ENCODE measurements at regions not wholly inside any gene's neighbourhood (a gene's known extent, or its start where the extent isn't known, plus 50 kb on each side); places are given as distances from the start of the nearest gene placed in this dataset.

- Histone ChIP-seq H3K27ac (ENCODE audit: extremely low read depth, low read depth, low read length) (no peak overlapping the region), H3K36me3 (ENCODE audit: control insufficient read depth in 2 of 2, insufficient read depth in 1 of 2, low read length in 2 of 2) (no peaks in the 10 kb centered on the region), H3K4me1 (ENCODE audit: control insufficient read depth, insufficient read depth, low read length) (no peaks in the 10 kb centered on the region), H3K9me3 (ENCODE audit: control insufficient read depth, insufficient read depth, low read depth, low read length) (no peaks in the 10 kb centered on the region), H3K4me3 (ENCODE audit: low read depth, low read length) (no peak overlapping the region)
- ChIA-PET POLR2A (no interaction called here), CTCF (no interaction called here)
- TF ChIP-seq ZNF777 (tag by site-specific recombination; IDR thresholded peaks at IDR 0.05; ENCODE audit: borderline replicate concordance) (no peak), ZNF23 (tag by site-specific recombination; IDR thresholded peaks at IDR 0.05; ENCODE audit: borderline replicate concordance) (no peak), ZNF132 (tag by site-specific recombination; IDR thresholded peaks at IDR 0.05; ENCODE audit: borderline replicate concordance) (no peak), EGR2 (tag by site-specific recombination; IDR thresholded peaks at IDR 0.05; ENCODE audit: low read depth) (no peak), ZNF791 (tag by site-specific recombination; IDR thresholded peaks at IDR 0.05) (no peak), ZNF335 (tag by site-specific recombination; conservative IDR thresholded peaks at IDR 0.05) (no peak), ZNF623 (tag by site-specific recombination; IDR thresholded peaks at IDR 0.05) (no peak), ZNF202 (tag by site-specific recombination; IDR thresholded peaks at IDR 0.05; ENCODE audit: borderline replicate concordance) (no peak), PRDM10 (tag by site-specific recombination; IDR thresholded peaks at IDR 0.05) (no peak), ZNF362 (tag by site-specific recombination; IDR thresholded peaks at IDR 0.05) (no peak), TRIM28 (IDR thresholded peaks at IDR 0.05; ENCODE audit: borderline replicate concordance, low read length) (no peak), ZNF610 (tag by site-specific recombination; IDR thresholded peaks at IDR 0.05; ENCODE audit: borderline replicate concordance) (no peak), PRDM1 (tag by site-specific recombination; IDR thresholded peaks at IDR 0.05) (no peak), ZNF530 (tag by site-specific recombination; IDR thresholded peaks at IDR 0.05; ENCODE audit: low read depth) (no peak), ZNF529 (tag by site-specific recombination; IDR thresholded peaks at IDR 0.05; ENCODE audit: insufficient replicate concordance) (no peak), TCF7L2 (IDR thresholded peaks at IDR 0.05; ENCODE audit: borderline replicate concordance, low read depth, low read length) (no peak)
Observed at GRCh38 chr13:58059624-58060023, 428.1 kb downstream of the PCDH17 start.

- POLR2A ChIA-PET = no interaction called here
- H3K4me1 ChIP-seq (ENCODE audit: control insufficient read depth, insufficient read depth, low read length) = no peaks in the 10 kb centered on the region
- no peaks in the 10 kb centered on the region for H3K9me3 ChIP-seq (ENCODE audit: control insufficient read depth, insufficient read depth, low read depth, low read length)
- no peak overlapping the region for H3K27ac ChIP-seq (ENCODE audit: extremely low read depth, low read depth, low read length)
- CTCF ChIA-PET = no interaction called here
- H3K4me3 ChIP-seq (ENCODE audit: low read depth, low read length) = no peak overlapping the region
- TF ChIP-seq ZNF658 (tag by site-specific recombination; IDR thresholded peaks at IDR 0.05) = no peak
- no peak for TF ChIP-seq ZNF585B (tag by site-specific recombination; IDR thresholded peaks at IDR 0.05)
- H3K36me3 ChIP-seq (ENCODE audit: control insufficient read depth in 2 of 2, insufficient read depth in 1 of 2, low read length in 2 of 2) = no peaks in the 10 kb centered on the region
Observed at GRCh38 chr13:58080806-58081205, 449.3 kb downstream of the PCDH17 start.

GRCh38 chr13:58081301-58081820 is 449.8 kb downstream of the PCDH17 start:
- CTCF ChIA-PET = interaction anchor here (0.7 kb wide), 1 partner anchor 30 kb away, joined by 4 read pairs; no protein-coding TSS in a partner anchor
- no peak for TF ChIP-seq WT1 (tag by site-specific recombination; IDR thresholded peaks at IDR 0.05)
- no peak for TF ChIP-seq ZBTB7A (tag by site-specific recombination; IDR thresholded peaks at IDR 0.05; ENCODE audit: low read depth)
- H3K36me3 ChIP-seq (ENCODE audit: control insufficient read depth in 2 of 2, insufficient read depth in 1 of 2, low read length in 2 of 2) = no peaks in the 10 kb centered on the region
- no peak overlapping the region for H3K4me3 ChIP-seq (ENCODE audit: low read depth, low read length)
- POLR2A ChIA-PET = no interaction called here
- no peak overlapping the region for H3K27ac ChIP-seq (ENCODE audit: extremely low read depth, low read depth, low read length)
- H3K9me3 ChIP-seq (ENCODE audit: control insufficient read depth, insufficient read depth, low read depth, low read length) = no peaks in the 10 kb centered on the region
- no peaks in the 10 kb centered on the region for H3K4me1 ChIP-seq (ENCODE audit: control insufficient read depth, insufficient read depth, low read length)

All from HEK293 (cell line).